Mesenchymal stem cell (in vitro differentiated cells and primary cell): ENCODE measurements at regions not wholly inside any gene's neighbourhood (a gene's known extent, or its start where the extent isn't known, plus 50 kb on each side); places are given as distances from the start of the nearest gene placed in this dataset.
A peak's percentile ranks its signal among the peaks of the same experiment; 100 is the strongest.

Experiments used
- DNase-seq: peaks from one replicate; pipeline ENCODE4 v3.0.0-alpha.2; 2013
- H2AFZ ChIP-seq: one replicate; pipeline ENCODE4 v1.6.1; 2013; ENCODE audit warnings: low read depth, mild to moderate bottlenecking, control low read depth, inconsistent platforms, low read length, moderate library complexity
- H2AK5ac ChIP-seq: 2 replicates; pipeline ENCODE4 v1.6.1; 2013; ENCODE audit warnings: low read length, moderate library complexity, mild to moderate bottlenecking, inconsistent platforms; ENCODE audit not compliant: severe bottlenecking
- H2BK120ac ChIP-seq: one replicate; pipeline ENCODE4 v1.6.1; 2013; ENCODE audit warnings: low read depth, mild to moderate bottlenecking, inconsistent platforms, low read length, moderate library complexity
- H2BK12ac ChIP-seq, 2 experiments: one replicate each; pipeline ENCODE4 v1.6.1; 2013; ENCODE audit warnings: inconsistent platforms in 2 of 2, low read length in 2 of 2, mild to moderate bottlenecking in 2 of 2, moderate library complexity in 2 of 2, control low read depth in 1 of 2
- H2BK15ac ChIP-seq: one replicate; pipeline ENCODE4 v1.6.1; 2013; ENCODE audit warnings: mild to moderate bottlenecking, low read depth, inconsistent platforms; ENCODE audit not compliant: poor library complexity, severe bottlenecking
- H2BK5ac ChIP-seq: 2 replicates; pipeline ENCODE4 v1.6.1; 2013; ENCODE audit warnings: low read depth, mild to moderate bottlenecking, low read length, control low read depth, inconsistent platforms; ENCODE audit not compliant: poor library complexity, severe bottlenecking
- H3K14ac ChIP-seq, 2 experiments: one replicate each; pipeline ENCODE4 v1.6.1; 2013; ENCODE audit warnings: inconsistent platforms in 2 of 2, low read length in 2 of 2, control low read depth in 1 of 2, mild to moderate bottlenecking in 1 of 2, moderate library complexity in 1 of 2
- H3K18ac ChIP-seq, 2 experiments: one replicate each; pipeline ENCODE4 v1.6.1; 2013; ENCODE audit warnings: inconsistent platforms in 2 of 2, low read length in 2 of 2, control low read depth in 1 of 2, low read depth in 1 of 2, mild to moderate bottlenecking in 1 of 2
- H3K23ac ChIP-seq, 2 experiments: one replicate each; pipeline ENCODE4 v1.6.1; 2013; ENCODE audit warnings: inconsistent platforms in 2 of 2, low read length in 2 of 2, mild to moderate bottlenecking in 2 of 2, moderate library complexity in 2 of 2, control low read depth in 1 of 2
- H3K27ac ChIP-seq: 2 replicates; pipeline ENCODE4 v1.5.1; 2013; ENCODE audit warnings: mild to moderate bottlenecking, moderate library complexity, low read length, control low read depth, inconsistent platforms; ENCODE audit not compliant: poor library complexity, severe bottlenecking
- H3K27me3 ChIP-seq, 2 experiments: 2 replicates each; pipeline versions ENCODE4 v1.6.1 to v1.7.0; 2013; ENCODE audit warnings: low read length in 2 of 2, mild to moderate bottlenecking in 2 of 2, moderate library complexity in 2 of 2, control low read depth in 1 of 2, inconsistent platforms in 1 of 2; ENCODE audit not compliant: control insufficient read depth in 1 of 2, insufficient read depth in 1 of 2
- H3K36me3 ChIP-seq, 2 experiments: 2 replicates each; pipeline versions ENCODE4 v1.6.1 to v1.7.0; 2013; ENCODE audit warnings: low read length in 2 of 2, control low read depth in 1 of 2, inconsistent platforms in 1 of 2, low read depth in 1 of 2, mild to moderate bottlenecking in 1 of 2; ENCODE audit not compliant: insufficient read depth in 2 of 2, control insufficient read depth in 1 of 2
- H3K4ac ChIP-seq, 2 experiments: one replicate each; pipeline ENCODE4 v1.6.1; 2013; ENCODE audit warnings: inconsistent platforms in 2 of 2, low read length in 2 of 2, mild to moderate bottlenecking in 2 of 2, moderate library complexity in 2 of 2, control low read depth in 1 of 2, low read depth in 1 of 2
- H3K4me1 ChIP-seq: 2 replicates; pipeline ENCODE4 v1.6.1; 2013; ENCODE audit warnings: low read depth, low read length, control low read depth; ENCODE audit not compliant: control insufficient read depth, insufficient read depth
- H3K4me2 ChIP-seq: 2 replicates; pipeline ENCODE4 v1.6.1; 2013; ENCODE audit warnings: low read length, mild to moderate bottlenecking, inconsistent platforms; ENCODE audit not compliant: poor library complexity, severe bottlenecking
- H3K4me3 ChIP-seq, 2 experiments: 2 replicates each; pipeline versions ENCODE4 v1.5.1 to v1.7.0; 2013; ENCODE audit warnings: low read length in 2 of 2, mild to moderate bottlenecking in 2 of 2, control low read depth in 1 of 2, low read depth in 1 of 2; ENCODE audit not compliant: insufficient read depth in 1 of 2
- H3K79me1 ChIP-seq: replicated peaks from 2 replicates; pipeline ENCODE4 v1.6.1; 2013; ENCODE audit warnings: mild to moderate bottlenecking, control low read depth, low read length, inconsistent platforms; ENCODE audit not compliant: poor library complexity, severe bottlenecking
- H3K9ac ChIP-seq: 2 replicates; pipeline ENCODE4 v1.7.0; 2013; ENCODE audit warnings: mild to moderate bottlenecking, low read length, moderate library complexity
- H3K9me3 ChIP-seq: 2 replicates; pipeline ENCODE4 v1.7.0; 2013; ENCODE audit warnings: mild to moderate bottlenecking, low read length; ENCODE audit not compliant: control insufficient read depth
- H4K8ac ChIP-seq: one replicate; pipeline ENCODE4 v1.6.1; 2013; ENCODE audit warnings: inconsistent platforms, mild to moderate bottlenecking, low read length, moderate library complexity
- H4K91ac ChIP-seq: one replicate; pipeline ENCODE4 v1.6.1; 2013; ENCODE audit warnings: mild to moderate bottlenecking, low read length, inconsistent platforms
- WGBS: methylation state at CpG from one replicate; pipeline ENCODE4 v1.1.7; 2013; ENCODE audit warnings: mixed read lengths; 5-methylcytosine and 5-hydroxymethylcytosine counted together

- no peaks in the 10 kb centered on the region for H3K36me3 ChIP-seq
- H4K91ac ChIP-seq = no peak overlapping the region
- H3K4me3 ChIP-seq = no peak overlapping the region
- no peak overlapping the region for H3K4ac ChIP-seq
- H3K79me1 ChIP-seq = no peaks in the 10 kb centered on the region
- H2BK12ac ChIP-seq = no peak overlapping the region
- H3K18ac ChIP-seq = no peak overlapping the region
- H3K4me2 ChIP-seq = no peak overlapping the region
- H3K14ac ChIP-seq = no peak overlapping the region
- H3K27me3 ChIP-seq = peaks cover 0 to 43% of the 10 kb centered on the region in 2 experiments
- H3K4me1 ChIP-seq = no peaks in the 10 kb centered on the region
- H3K23ac ChIP-seq = no peak overlapping the region
- H3K9me3 ChIP-seq = no peaks in the 10 kb centered on the region
- no peak overlapping the region for H2BK5ac ChIP-seq
- no peak for DNase-seq
- H4K8ac ChIP-seq = no peak overlapping the region
- no peak overlapping the region for H2AK5ac ChIP-seq
- H2BK120ac ChIP-seq = no peak overlapping the region
- no peak overlapping the region for H2AFZ ChIP-seq
- WGBS = 84% methylated on average over 5 of the region's 5 CpGs
- H2BK15ac ChIP-seq = no peak overlapping the region
- H3K9ac ChIP-seq = no peak overlapping the region
- no peak overlapping the region for H3K27ac ChIP-seq
Measured at GRCh38 chr20:40317156-40317790, 371.8 kb downstream of the MAFB start.

GRCh38 chr20:40314278-40314677 is 374.8 kb downstream of the MAFB start:
- peaks cover 0 to 29% of the 10 kb centered on the region in 2 experiments for H3K27me3 ChIP-seq
- H3K4me2 ChIP-seq = no peak overlapping the region
- H2BK12ac ChIP-seq = no peak overlapping the region
- H3K27ac ChIP-seq = no peak overlapping the region
- H3K9ac ChIP-seq = no peak overlapping the region
- no peak overlapping the region for H3K23ac ChIP-seq
- no peak overlapping the region for H3K18ac ChIP-seq
- no peak overlapping the region for H2AFZ ChIP-seq
- H2BK5ac ChIP-seq = peak overlapping the region; percentile 24
- no peak overlapping the region for H3K4ac ChIP-seq
- H3K4me3 ChIP-seq = no peak overlapping the region
- no peak overlapping the region for H3K14ac ChIP-seq
- WGBS = 40% methylated on average over 1 of the region's 1 CpG
- no peaks in the 10 kb centered on the region for H3K9me3 ChIP-seq
- H4K91ac ChIP-seq = no peak overlapping the region
- H2BK120ac ChIP-seq = no peak overlapping the region
- no peak overlapping the region for H2AK5ac ChIP-seq
- H3K4me1 ChIP-seq = no peaks in the 10 kb centered on the region
- no peak overlapping the region for H2BK15ac ChIP-seq
- no peaks in the 10 kb centered on the region for H3K36me3 ChIP-seq
- H4K8ac ChIP-seq = no peak overlapping the region
- no peaks in the 10 kb centered on the region for H3K79me1 ChIP-seq
- DNase-seq = no peak

- Histone ChIP-seq H3K23ac (no peak overlapping the region), H2AK5ac (no peak overlapping the region), H3K4me1 (no peaks in the 10 kb centered on the region), H4K8ac (no peak overlapping the region), H3K9me3 (no peaks in the 10 kb centered on the region), H3K27ac (no peak overlapping the region), H3K36me3 (no peaks in the 10 kb centered on the region), H3K18ac (no peak overlapping the region), H3K27me3 (peaks cover 0 to 23% of the 10 kb centered on the region in 2 experiments), H3K4ac (no peak overlapping the region), H2AFZ (no peak overlapping the region), H3K9ac (no peak overlapping the region), H3K79me1 (no peaks in the 10 kb centered on the region), H4K91ac (no peak overlapping the region), H2BK12ac (no peak overlapping the region), H2BK5ac (no peak overlapping the region), H3K4me2 (no peak overlapping the region), H2BK120ac (no peak overlapping the region), H3K4me3 (no peak overlapping the region), H2BK15ac (no peak overlapping the region), H3K14ac (no peak overlapping the region)
- no peak for DNase-seq
- WGBS = 59% methylated on average over 2 of the region's 2 CpGs
Measured at GRCh38 chr20:40313730-40314129, 375.3 kb downstream of the MAFB start.

GRCh38 chr20:40309731-40310130 is 379.3 kb downstream of the MAFB start:
- H3K4me2 ChIP-seq = no peak overlapping the region
- WGBS = 99% methylated on average over 4 of the region's 6 CpGs
- H3K27me3 ChIP-seq = peaks cover 0 to 13% of the 10 kb centered on the region in 2 experiments
- no peaks in the 10 kb centered on the region for H3K9me3 ChIP-seq
- H3K18ac ChIP-seq = no peak overlapping the region
- DNase-seq = no peak
- H3K79me1 ChIP-seq = no peaks in the 10 kb centered on the region
- no peak overlapping the region for H2AFZ ChIP-seq
- H3K36me3 ChIP-seq = no peaks in the 10 kb centered on the region
- no peak overlapping the region for H2BK12ac ChIP-seq
- H2BK120ac ChIP-seq = no peak overlapping the region
- H2AK5ac ChIP-seq = no peak overlapping the region
- H3K9ac ChIP-seq = no peak overlapping the region
- no peak overlapping the region for H2BK15ac ChIP-seq
- no peaks in the 10 kb centered on the region for H3K4me1 ChIP-seq
- H3K23ac ChIP-seq = no peak overlapping the region
- H3K4ac ChIP-seq = no peak overlapping the region
- no peak overlapping the region for H3K4me3 ChIP-seq
- no peak overlapping the region for H4K91ac ChIP-seq
- H3K27ac ChIP-seq = no peak overlapping the region
- no peak overlapping the region for H3K14ac ChIP-seq
- H4K8ac ChIP-seq = no peak overlapping the region
- H2BK5ac ChIP-seq = no peak overlapping the region
